PFSK-1 (cell line): ENCODE measurements at regions not wholly inside any gene's neighbourhood (a gene's known extent, or its start where the extent isn't known, plus 50 kb on each side); places are given as distances from the start of the nearest gene placed in this dataset.

Experiments
- FOXP2 ChIP-seq: optimal IDR thresholded peaks from 2 replicates; pipeline ENCODE3; 2011; ENCODE audit warnings: borderline replicate concordance, control low read depth, inconsistent platforms; ENCODE audit not compliant: insufficient read depth; ENCODE audit errors: extremely low read length, extremely low read depth
- POLR2AphosphoS5 ChIP-seq: IDR thresholded peaks from 2 replicates; pipeline ENCODE4 v1.6.1; 2012; ENCODE audit warnings: low read depth, mild to moderate bottlenecking, control low read depth, low read length, moderate library complexity
- REST ChIP-seq, 2 experiments: IDR thresholded peaks; 2 replicates each; pipeline versions ENCODE4 v1.6.1 to v1.8.0; 2011 to 2012; ENCODE audit warnings: low read depth in 2 of 2, low read length in 2 of 2, control low read depth in 1 of 2, inconsistent platforms in 1 of 2, mild to moderate bottlenecking in 1 of 2, moderate library complexity in 1 of 2; ENCODE audit not compliant: insufficient read depth in 1 of 2
- SIN3A ChIP-seq: IDR thresholded peaks from 2 replicates; pipeline ENCODE4 v1.6.1; 2012; ENCODE audit warnings: mild to moderate bottlenecking, low read length, moderate library complexity, borderline replicate concordance; ENCODE audit not compliant: insufficient read depth
- TAF1 ChIP-seq: IDR thresholded peaks from 2 replicates; pipeline ENCODE4 v1.6.1; 2012; ENCODE audit warnings: low read length, control low read depth, borderline replicate concordance; ENCODE audit not compliant: insufficient read depth

- TF ChIP-seq POLR2AphosphoS5 (no peak), FOXP2 (no peak), REST (IDR thresholded peaks at IDR 0.05; ENCODE audit: insufficient read depth in 1 of 2, low read depth in 2 of 2, low read length in 2 of 2) (no peak), TAF1 (no peak), SIN3A (no peak)
Measured at GRCh38 chr13:34070006-34070405, 252.1 kb downstream of the RFC3 start.

GRCh38 chr13:34070544-34071303 lies 252.8 kb downstream of the RFC3 start:
- no peak for TF ChIP-seq SIN3A
- TF ChIP-seq TAF1 = no peak

- TF ChIP-seq REST (IDR thresholded peaks at IDR 0.05; ENCODE audit: insufficient read depth in 1 of 2, low read depth in 2 of 2, low read length in 2 of 2) (no peak), POLR2AphosphoS5 (no peak), TAF1 (no peak), SIN3A (no peak), FOXP2 (no peak)
Measured at GRCh38 chr13:34076319-34076718, 258.4 kb downstream of the RFC3 start.

- TF ChIP-seq SIN3A (no peak), FOXP2 (no peak), REST (IDR thresholded peaks at IDR 0.05; ENCODE audit: insufficient read depth in 1 of 2, low read depth in 2 of 2, low read length in 2 of 2) (no peak), POLR2AphosphoS5 (no peak), TAF1 (no peak)
Measured at GRCh38 chr13:34076943-34077703, 259.2 kb downstream of the RFC3 start.

GRCh38 chr13:34078334-34078999 lies 260.5 kb downstream of the RFC3 start:
- TF ChIP-seq POLR2AphosphoS5 (no peak), TAF1 (no peak), FOXP2 (no peak), SIN3A (no peak), REST (IDR thresholded peaks at IDR 0.05; ENCODE audit: insufficient read depth in 1 of 2, low read depth in 2 of 2, low read length in 2 of 2) (no peak)
